GM19397 (cell line): ENCODE measurements at regions not wholly inside any gene's neighbourhood (a gene's known extent, or its start where the extent isn't known, plus 50 kb on each side); places are given as distances from the start of the nearest gene placed in this dataset.

Experiments used
- ATAC-seq: cut with Tn5 transposase; IDR thresholded peaks from one replicate; pipeline ENCODE4 v1.9.1; 2021; ENCODE audit warnings: mild to moderate bottlenecking, moderate library complexity; ENCODE audit not compliant: unreplicated experiment

GRCh38 chr6:51513891-51514747 is 573.3 kb downstream of the PKHD1 start:
- ATAC-seq, result no peak

DNA sequence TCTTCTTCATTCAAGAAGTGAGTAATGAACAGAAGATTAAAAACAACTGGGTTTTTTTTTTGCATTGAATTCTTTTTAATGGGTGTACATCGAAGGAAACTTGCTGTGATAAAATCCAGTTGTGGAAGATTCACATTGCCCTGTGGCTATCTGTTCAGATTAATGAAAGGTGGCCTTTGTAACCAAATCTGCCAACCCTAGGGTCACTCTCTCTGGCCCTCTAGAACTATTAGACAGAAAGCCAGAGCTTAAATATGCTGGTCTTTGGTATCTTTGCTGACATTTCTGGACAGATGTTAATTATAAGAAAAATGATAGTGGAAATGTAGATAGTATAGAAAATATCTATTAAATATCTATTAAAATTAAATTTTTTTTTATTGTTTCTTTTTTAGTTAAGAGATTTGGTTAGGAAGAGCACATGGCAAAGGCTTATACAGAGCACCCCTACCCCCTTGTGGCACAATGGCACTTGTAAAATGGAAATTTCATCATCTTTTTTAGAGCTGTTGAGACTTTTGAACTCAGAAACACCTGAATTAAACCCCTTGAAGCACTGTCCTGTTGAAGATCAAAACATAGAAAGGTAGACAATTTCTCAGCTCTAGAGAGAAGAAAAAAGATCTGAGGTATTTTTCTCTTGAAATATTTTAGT is 572.5 kb downstream of the PKHD1 start:
- no peak for ATAC-seq

- peak; percentile 42 for ATAC-seq
These were observed 561.4 kb downstream of the PKHD1 start for GRCh38 chr6:51526049-51526448.

DNA sequence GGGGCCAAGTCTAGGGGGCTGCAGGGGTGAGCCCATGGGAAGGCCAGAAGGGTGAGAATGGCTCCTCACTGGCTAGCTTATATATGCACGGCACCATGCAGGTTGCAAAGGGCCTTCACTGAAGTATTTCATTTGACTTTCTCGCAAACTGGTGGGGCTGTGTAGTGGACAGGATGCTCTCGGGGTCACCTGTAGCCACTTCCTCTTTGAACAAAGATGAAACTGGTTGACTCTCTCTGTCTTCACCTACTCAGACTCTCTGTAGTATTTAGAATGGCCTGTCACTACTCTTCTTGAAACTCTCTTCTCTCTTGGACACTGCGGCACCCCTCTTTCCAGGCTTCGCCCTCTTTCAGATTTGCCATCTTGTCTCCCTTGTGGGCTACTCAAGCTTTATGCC is 560.5 kb downstream of the PKHD1 start:
- ATAC-seq, result no peak

- no peak for ATAC-seq
These were observed 558.9 kb downstream of the PKHD1 start for GRCh38 chr6:51528556-51528955.

- ATAC-seq, result no peak
These were observed 558.2 kb downstream of the PKHD1 start for GRCh38 chr6:51529240-51529639.

DNA sequence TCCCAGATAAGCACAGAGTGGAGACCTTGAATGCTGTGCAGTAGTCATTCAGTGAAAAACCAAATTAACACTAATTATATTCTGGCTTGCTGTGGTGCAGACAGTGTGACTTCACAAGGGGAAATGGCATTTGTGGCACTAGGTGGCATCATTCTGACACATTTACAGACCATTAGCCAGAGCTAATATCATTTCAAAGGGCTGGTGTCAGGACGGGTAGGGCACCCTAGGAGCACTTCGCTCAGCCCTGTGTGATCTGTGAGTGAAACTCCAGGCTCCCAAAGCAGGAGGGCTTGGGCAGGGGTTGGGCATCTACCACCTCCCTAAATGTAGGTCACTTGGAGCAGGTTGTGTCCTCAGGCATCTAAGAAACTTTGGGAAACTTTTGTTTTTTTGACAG is 555.8 kb downstream of the PKHD1 start:
- ATAC-seq, result no peak

DNA sequence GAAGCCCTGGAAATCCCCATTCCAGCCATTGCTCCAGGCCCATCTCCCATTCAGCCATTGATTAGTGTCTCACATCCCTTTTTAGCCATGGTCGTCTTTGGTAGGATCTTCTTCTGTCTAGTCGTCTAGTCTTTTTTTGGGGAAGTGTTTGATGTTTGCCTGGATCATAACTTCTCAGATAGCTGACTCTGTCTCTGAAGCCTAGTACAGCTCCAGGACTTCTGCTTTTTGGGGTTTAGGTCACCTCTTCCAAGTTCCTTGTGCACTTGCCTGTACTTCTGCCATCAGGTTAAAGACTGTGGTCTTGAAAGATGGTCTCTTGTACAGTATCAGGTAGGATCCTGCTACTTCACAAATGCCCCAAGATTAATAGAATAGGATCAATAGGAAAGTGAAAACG is 553.5 kb downstream of the PKHD1 start:
- no peak for ATAC-seq

DNA sequence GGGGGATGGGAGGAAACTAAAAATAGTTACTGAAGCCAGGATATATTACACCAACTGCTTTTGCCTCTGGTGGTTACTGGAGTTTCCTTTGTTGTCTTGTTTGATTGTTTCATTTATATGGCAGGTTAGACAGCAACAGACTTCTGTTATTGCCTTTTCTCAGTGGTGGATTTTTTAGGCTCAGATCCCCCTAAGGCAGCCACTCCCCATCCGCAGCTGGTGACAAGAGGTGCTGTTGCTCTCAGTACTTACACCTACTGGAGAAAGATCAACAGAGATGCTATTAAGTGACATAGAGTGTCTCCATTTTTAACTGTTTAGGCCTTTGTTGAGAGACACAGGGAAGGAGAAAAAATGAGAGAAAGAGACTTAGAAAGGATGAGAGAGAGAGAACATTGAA is 552.1 kb downstream of the PKHD1 start:
- ATAC-seq, result no peak

- no peak for ATAC-seq
These were observed 550.7 kb downstream of the PKHD1 start for GRCh38 chr6:51536728-51537127.

GRCh38 chr6:51541847-51542246 is 545.6 kb downstream of the PKHD1 start:
- ATAC-seq, result no peak

DNA sequence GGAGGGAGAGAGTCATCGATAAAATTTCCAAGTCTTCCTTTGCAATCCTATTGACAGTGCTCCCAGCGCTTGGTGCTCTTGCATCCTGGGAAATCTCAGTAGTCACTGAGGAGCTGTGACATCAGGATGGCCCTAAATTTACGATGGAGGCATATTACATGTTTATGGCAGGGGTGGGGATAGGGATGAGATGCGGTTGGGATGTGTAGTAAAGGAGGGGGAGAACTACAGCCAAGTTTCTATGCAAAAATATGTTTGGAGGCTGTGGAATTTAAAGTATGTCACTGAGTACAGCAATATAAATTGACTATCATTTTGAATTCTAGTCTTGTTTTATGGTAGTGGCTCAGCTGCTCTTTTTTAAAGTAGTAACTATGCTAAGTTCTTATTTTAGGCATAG is 544.9 kb downstream of the PKHD1 start:
- ATAC-seq, result no peak

- ATAC-seq, result no peak
These were observed 537.2 kb downstream of the PKHD1 start for GRCh38 chr6:51550243-51550642.

DNA sequence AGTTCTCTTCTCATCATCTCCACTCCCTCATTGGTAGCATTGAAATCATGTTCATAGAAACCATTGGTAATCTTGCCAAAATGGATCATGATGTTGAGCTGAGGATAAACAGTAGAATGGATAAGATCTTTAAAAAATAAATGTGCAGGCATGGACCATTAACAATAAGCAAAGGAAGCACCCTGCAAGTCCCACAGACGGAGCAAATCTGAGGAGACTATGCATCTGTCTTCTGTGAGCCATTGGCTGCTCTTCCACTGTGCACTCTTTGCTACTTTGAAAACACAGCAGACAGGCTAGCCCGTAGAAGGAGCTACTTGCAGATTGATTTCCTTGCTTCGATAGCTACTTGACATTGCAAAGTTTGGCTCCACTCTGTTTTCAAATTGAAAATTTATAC is 535.0 kb downstream of the PKHD1 start:
- ATAC-seq, result no peak

GRCh38 chr6:51553246-51554015 is 534.0 kb downstream of the PKHD1 start:
- no peak for ATAC-seq

DNA sequence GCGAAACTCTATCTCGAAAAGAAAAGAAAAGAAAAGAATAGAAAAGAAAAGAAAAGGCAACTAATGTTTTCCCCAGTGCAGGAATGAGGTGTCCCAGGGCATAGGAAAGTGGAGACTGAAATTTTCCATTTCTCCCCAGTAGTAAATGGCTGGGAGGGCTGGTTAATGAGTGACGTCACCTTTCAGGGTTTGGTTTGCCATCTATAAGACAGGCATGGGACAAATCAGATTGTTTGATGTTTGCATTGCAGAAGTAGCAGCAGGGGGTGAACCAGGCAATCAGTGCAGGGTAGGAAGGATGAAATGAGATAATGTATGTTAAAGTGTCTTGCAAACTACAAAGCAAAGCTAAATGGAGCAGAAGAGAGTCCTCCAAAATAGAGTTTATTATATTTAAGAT is 533.4 kb downstream of the PKHD1 start:
- no peak for ATAC-seq

GRCh38 chr6:51559059-51559458 is 528.4 kb downstream of the PKHD1 start:
- no peak for ATAC-seq

DNA sequence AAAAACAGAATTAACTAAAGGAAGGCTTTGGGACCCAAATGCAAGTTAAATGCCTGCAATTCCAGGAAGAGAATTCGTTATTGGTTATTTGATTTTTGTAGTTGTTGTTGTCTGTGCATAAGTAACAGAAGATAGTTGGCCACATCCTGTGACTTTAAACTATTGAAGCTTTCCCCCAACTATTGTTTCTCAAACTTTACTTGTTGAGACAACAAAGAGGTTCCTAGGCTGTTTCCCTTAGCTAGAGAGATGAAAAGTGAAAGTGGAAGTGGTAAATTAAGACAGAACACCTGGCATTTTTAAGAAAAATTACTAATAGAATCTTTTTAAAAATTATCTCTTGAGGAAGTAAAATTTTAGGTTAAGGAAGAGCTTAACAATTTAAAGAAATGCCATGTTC is 525.2 kb downstream of the PKHD1 start:
- ATAC-seq, result peak; percentile 87
